Sigmoid colon (tissue), 4 donors: ENCODE measurements at regions not wholly inside any gene's neighbourhood (a gene's known extent, or its start where the extent isn't known, plus 50 kb on each side); places are given as distances from the start of the nearest gene placed in this dataset.

Source experiments
- CTCF ChIP-seq, 4 experiments: fragments of 450-650 bp in 3 of 4; fragments of 200-600 bp in 1 of 4; IDR thresholded peaks; one replicate each; pipeline ENCODE4 v1.5.1; 2016 to 2019; ENCODE audit warnings: antibody characterized with exemption in 4 of 4, mild to moderate bottlenecking in 3 of 4, moderate library complexity in 2 of 4
- EP300 ChIP-seq, 4 donors: sonication (generic); formaldehyde crosslinking; IDR thresholded peaks; one replicate each; pipeline ENCODE4 v1.6.1; 2017; ENCODE audit warnings: antibody characterized with exemption in 4 of 4
- POLR2A ChIP-seq, 2 donors: fragments of 450-650 bp; IDR thresholded peaks; one replicate each; pipeline ENCODE4 v1.6.1; 2016; ENCODE audit warnings: antibody characterized with exemption in 2 of 2, mild to moderate bottlenecking in 2 of 2, moderate library complexity in 2 of 2
- POLR2AphosphoS5 ChIP-seq, 4 donors: sonication (generic); formaldehyde crosslinking; IDR thresholded peaks; one replicate each; pipeline ENCODE4 v1.6.1; 2017; ENCODE audit warnings: antibody characterized with exemption in 4 of 4

- no peak for TF ChIP-seq POLR2A (IDR thresholded peaks at IDR 0.05)
- no peak for TF ChIP-seq CTCF (IDR thresholded peaks at IDR 0.05)
- no peak for TF ChIP-seq POLR2AphosphoS5 (IDR thresholded peaks at IDR 0.05)
- no peak for TF ChIP-seq EP300 (IDR thresholded peaks at IDR 0.05)
These were observed 186.4 kb downstream of the MREG start for GRCh38 chr2:215826838-215827441.
